Neural progenitor cell (in vitro differentiated cells): ENCODE measurements at regions not wholly inside any gene's neighbourhood (a gene's known extent, or its start where the extent isn't known, plus 50 kb on each side); places are given as distances from the start of the nearest gene placed in this dataset.

Source experiments
- EZH2phosphoT487 ChIP-seq: fragments of 200-600 bp; sonication (generic); IDR thresholded peaks from 2 replicates; pipeline ENCODE4 v1.6.1; 2017; ENCODE audit warnings: antibody characterized with exemption
- TF ChIP-seq, protein P1 (sequence below): fragments of 200-600 bp; sonication (generic); IDR thresholded peaks from 2 replicates; pipeline ENCODE4 v1.5.1; 2017; ENCODE audit warnings: antibody characterized with exemption, mild to moderate bottlenecking

DNA sequence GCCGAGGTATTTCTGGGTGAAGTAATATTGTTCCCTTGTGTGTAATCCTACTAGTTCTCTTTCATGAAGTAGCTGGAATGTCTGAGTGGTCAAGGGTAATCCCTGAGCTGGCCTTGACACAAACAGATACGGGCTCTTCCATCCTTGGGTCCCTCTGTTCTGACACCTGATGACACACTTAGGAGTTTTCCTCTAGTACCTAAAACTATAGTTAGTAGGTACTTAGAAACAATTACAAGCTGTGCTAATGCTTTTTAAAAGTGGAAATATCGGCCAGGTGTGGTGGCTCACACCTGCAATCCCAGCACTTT lies 59.2 kb upstream of the IL1R1 start:
- TF ChIP-seq, protein P1, sequence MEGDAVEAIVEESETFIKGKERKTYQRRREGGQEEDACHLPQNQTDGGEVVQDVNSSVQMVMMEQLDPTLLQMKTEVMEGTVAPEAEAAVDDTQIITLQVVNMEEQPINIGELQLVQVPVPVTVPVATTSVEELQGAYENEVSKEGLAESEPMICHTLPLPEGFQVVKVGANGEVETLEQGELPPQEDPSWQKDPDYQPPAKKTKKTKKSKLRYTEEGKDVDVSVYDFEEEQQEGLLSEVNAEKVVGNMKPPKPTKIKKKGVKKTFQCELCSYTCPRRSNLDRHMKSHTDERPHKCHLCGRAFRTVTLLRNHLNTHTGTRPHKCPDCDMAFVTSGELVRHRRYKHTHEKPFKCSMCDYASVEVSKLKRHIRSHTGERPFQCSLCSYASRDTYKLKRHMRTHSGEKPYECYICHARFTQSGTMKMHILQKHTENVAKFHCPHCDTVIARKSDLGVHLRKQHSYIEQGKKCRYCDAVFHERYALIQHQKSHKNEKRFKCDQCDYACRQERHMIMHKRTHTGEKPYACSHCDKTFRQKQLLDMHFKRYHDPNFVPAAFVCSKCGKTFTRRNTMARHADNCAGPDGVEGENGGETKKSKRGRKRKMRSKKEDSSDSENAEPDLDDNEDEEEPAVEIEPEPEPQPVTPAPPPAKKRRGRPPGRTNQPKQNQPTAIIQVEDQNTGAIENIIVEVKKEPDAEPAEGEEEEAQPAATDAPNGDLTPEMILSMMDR, result no peak
- no peak for TF ChIP-seq EZH2phosphoT487
